GM23338 (cell line): ENCODE measurements at regions not wholly inside any gene's neighbourhood (a gene's known extent, or its start where the extent isn't known, plus 50 kb on each side); places are given as distances from the start of the nearest gene placed in this dataset.

Experiments
- ATAC-seq: fragments of 200-7000 bp; cut with Tn5 transposase; 3 replicates; pipeline ENCODE4 v1.9.1; 2020
- DNase-seq: peaks from one replicate; pipeline ENCODE4 v3.0.0-alpha.2; 2015; ENCODE audit warnings: low spot score
- H2AFZ ChIP-seq: fragments of 200-600 bp; sonication (generic); 2 replicates; pipeline ENCODE4 v1.8.0; 2016; ENCODE audit warnings: antibody characterized with exemption, mild to moderate bottlenecking, moderate library complexity
- H3F3A ChIP-seq: fragments of 200-600 bp; sonication (generic); replicated peaks from 2 replicates; pipeline ENCODE4 v1.8.0; 2017; ENCODE audit warnings: antibody characterized with exemption, mixed run types, low read depth
- H3K27ac ChIP-seq: fragments of 200-600 bp; sonication (generic); 2 replicates; pipeline ENCODE4 v1.6.1; 2016; ENCODE audit warnings: low read depth
- H3K27me3 ChIP-seq: fragments of 200-600 bp; sonication (generic); 2 replicates; pipeline ENCODE4 v1.8.0; 2016; ENCODE audit warnings: mild to moderate bottlenecking, mixed run types, moderate library complexity; ENCODE audit not compliant: insufficient read depth
- H3K36me3 ChIP-seq: fragments of 200-600 bp; sonication (generic); 2 replicates; pipeline ENCODE4 v1.8.0; 2016; ENCODE audit warnings: mild to moderate bottlenecking; ENCODE audit not compliant: insufficient read depth
- H3K4me1 ChIP-seq: fragments of 200-600 bp; sonication (generic); 2 replicates; pipeline ENCODE4 v1.8.0; 2016; ENCODE audit warnings: mild to moderate bottlenecking, moderate library complexity; ENCODE audit not compliant: insufficient read depth
- H3K4me2 ChIP-seq: fragments of 200-600 bp; sonication (generic); 2 replicates; pipeline ENCODE4 v1.7.1; 2017; ENCODE audit warnings: mixed run types
- H3K4me3 ChIP-seq: fragments of 200-600 bp; sonication (generic); 2 replicates; pipeline ENCODE4 v1.6.1; 2016; ENCODE audit warnings: mixed run types
- H3K79me2 ChIP-seq: fragments of 200-600 bp; sonication (generic); replicated peaks from 2 replicates; pipeline ENCODE4 v1.8.0; 2017; ENCODE audit warnings: mild to moderate bottlenecking; ENCODE audit not compliant: insufficient read depth
- H3K9me2 ChIP-seq: fragments of 200-600 bp; sonication (generic); 2 replicates; pipeline ENCODE4 v1.8.0; 2017; ENCODE audit not compliant: insufficient read depth
- H4K20me1 ChIP-seq: fragments of 200-600 bp; sonication (generic); replicated peaks from 2 replicates; pipeline ENCODE4 v1.8.0; 2017; ENCODE audit warnings: mild to moderate bottlenecking; ENCODE audit not compliant: insufficient read depth
- H3K27ac Mint-ChIP-seq: 2 replicates; pipeline ENCODE4 v1.8.0; 2020; ENCODE audit warnings: inconsistent platforms, mild to moderate bottlenecking, moderate library complexity, mixed read lengths
- H3K27me3 Mint-ChIP-seq: 3 replicates; pipeline ENCODE4 v1.8.0; 2022; ENCODE audit warnings: low read depth, mild to moderate bottlenecking, moderate library complexity, mixed read lengths, inconsistent platforms; ENCODE audit not compliant: insufficient read depth, poor library complexity
- H3K36me3 Mint-ChIP-seq: 3 replicates; pipeline ENCODE4 v1.8.0; 2021; ENCODE audit warnings: low read depth, mild to moderate bottlenecking, inconsistent platforms, moderate library complexity, mixed read lengths
- H3K4me1 Mint-ChIP-seq: 3 replicates; pipeline ENCODE4 v1.8.0; 2020; ENCODE audit warnings: mild to moderate bottlenecking, inconsistent platforms, mixed read lengths
- H3K4me3 Mint-ChIP-seq: 3 replicates; pipeline ENCODE4 v1.8.0; 2021; ENCODE audit warnings: moderate library complexity, mild to moderate bottlenecking, inconsistent platforms, mixed read lengths
- H3K9me3 Mint-ChIP-seq: 3 replicates; pipeline ENCODE4 v1.8.0; 2020; ENCODE audit warnings: moderate library complexity, mild to moderate bottlenecking, inconsistent platforms, mixed read lengths
- CTCF ChIP-seq, 2 experiments: fragments of 200-600 bp in 1 of 2; sonication (generic) in 1 of 2; conservative IDR thresholded peaks; 2 replicates each; pipeline versions ENCODE4 v1.5.1 to v1.6.1; 2016 to 2017; ENCODE audit warnings: antibody characterized with exemption in 2 of 2, low read depth in 2 of 2, mild to moderate bottlenecking in 2 of 2, moderate library complexity in 1 of 2
- EZH2phosphoT487 ChIP-seq: fragments of 200-600 bp; sonication (generic); IDR thresholded peaks from one replicate; pipeline ENCODE4 v1.8.1; 2018; ENCODE audit warnings: antibody characterized with exemption; ENCODE audit not compliant: unreplicated experiment
- ZNF331 ChIP-seq: fragments of 250-450 bp; sonication (Bioruptor Pico); IDR thresholded peaks from 2 replicates; pipeline ENCODE4 v1.5.0; 2020; ENCODE audit warnings: low read depth, mild to moderate bottlenecking, moderate library complexity
- ZNF462 ChIP-seq: fragments of 250-450 bp; sonication (Bioruptor Pico); IDR thresholded peaks from 2 replicates; pipeline ENCODE4 v1.5.0; 2020; ENCODE audit warnings: mild to moderate bottlenecking, moderate library complexity

- H3F3A ChIP-seq = no peaks in the 10 kb centered on the region
- no peaks in the 10 kb centered on the region for H3K79me2 ChIP-seq
- TF ChIP-seq EZH2phosphoT487 = no peak
- peak in 1 of 2 experiments; percentile 26; a peak in 3 of 4 replicates for TF ChIP-seq CTCF (conservative IDR thresholded peaks at IDR 0.05; ENCODE audit: low read depth in 2 of 2)
- Mint-ChIP-seq H3K9me3 (0 out of 3 replicates have a peak, but pooled peaks cover 3% of the 10 kb centered on the region), H3K27me3 (peaks cover 1% of the 10 kb centered on the region), H3K36me3 (no peaks in the 10 kb centered on the region), H3K4me3 (no peak overlapping the region), H3K27ac (no peak overlapping the region), H3K4me1 (no peaks in the 10 kb centered on the region)
- ATAC-seq (no peak), DNase-seq (peak; percentile 3)
- peaks cover under 1% of the 10 kb centered on the region; the same call in 1 of the 2 replicates for H3K9me2 ChIP-seq
- no peaks in the 10 kb centered on the region for H4K20me1 ChIP-seq
- H3K27ac ChIP-seq = no peak overlapping the region
- no peak overlapping the region for H2AFZ ChIP-seq
- no peaks in the 10 kb centered on the region for H3K27me3 ChIP-seq
- no peaks in the 10 kb centered on the region for H3K4me1 ChIP-seq
- H3K4me3 ChIP-seq = no peak overlapping the region
- no peak overlapping the region for H3K4me2 ChIP-seq
- no peaks in the 10 kb centered on the region for H3K36me3 ChIP-seq
Measured at GRCh38 chr7:54477083-54477482, 65.1 kb upstream of the VSTM2A start.

GRCh38 chr7:54483523-54483922, 58.7 kb upstream of the VSTM2A start:
- Histone ChIP-seq H2AFZ (no peak overlapping the region), H3F3A (no peaks in the 10 kb centered on the region), H3K4me1 (no peaks in the 10 kb centered on the region), H3K36me3 (no peaks in the 10 kb centered on the region), H3K4me2 (no peak overlapping the region), H3K4me3 (no peak overlapping the region), H4K20me1 (no peaks in the 10 kb centered on the region), H3K9me2 (0 out of 2 replicates have a peak, but pooled peaks cover 7% of the 10 kb centered on the region), H3K79me2 (no peaks in the 10 kb centered on the region), H3K27me3 (no peaks in the 10 kb centered on the region), H3K27ac (no peak overlapping the region)
- Mint-ChIP-seq H3K27ac (no peak overlapping the region), H3K9me3 (peaks cover 8% of the 10 kb centered on the region; the same call in 2 of the 3 replicates), H3K4me1 (peaks cover 5% of the 10 kb centered on the region; the same call in 2 of the 3 replicates), H3K4me3 (no peak overlapping the region), H3K36me3 (peaks cover 11% of the 10 kb centered on the region; the same call in 2 of the 3 replicates), H3K27me3 (no peaks in the 10 kb centered on the region)
- DNase-seq = no peak
- ATAC-seq = no peak
- no peak for TF ChIP-seq ZNF331 (CRISPR knock-in tag)
- TF ChIP-seq ZNF462 = no peak
